Left lung (tissue), 4 donors: ENCODE measurements at regions not wholly inside any gene's neighbourhood (a gene's known extent, or its start where the extent isn't known, plus 50 kb on each side); places are given as distances from the start of the nearest gene placed in this dataset.
A peak's percentile ranks its signal among the peaks of the same experiment; 100 is the strongest.

Experiments used
- ATAC-seq: fragments of 200-7000 bp; cut with Tn5 transposase; one replicate; pipeline ENCODE4 v1.9.1; 2020; ENCODE audit warnings: moderate library complexity
- DNase-seq, 4 donors: peaks; one replicate each; pipeline ENCODE4 v3.0.0-alpha.2; 2013 to 2020
- H3K27ac ChIP-seq, 2 donors: fragments of 200-600 bp; sonication (generic) in 1 of 2; one replicate each; pipeline versions ENCODE4 v1.5.0 to v1.8.0; 2020 to 2021
- H3K27me3 ChIP-seq, 2 donors: fragments of 200-600 bp; sonication (generic) in 1 of 2; one replicate each; pipeline versions ENCODE4 v1.5.0 to v1.8.0; 2020 to 2021
- H3K36me3 ChIP-seq, 2 donors: fragments of 200-600 bp; sonication (generic) in 1 of 2; one replicate each; pipeline versions ENCODE4 v1.5.0 to v1.8.0; 2020 to 2021
- H3K4me1 ChIP-seq, 2 donors: fragments of 200-600 bp; one replicate each; pipeline ENCODE4 v1.8.0; 2021
- H3K4me3 ChIP-seq, 2 donors: fragments of 200-600 bp; sonication (generic) in 1 of 2; one replicate each; pipeline versions ENCODE4 v1.5.0 to v1.8.0; 2020 to 2021; ENCODE audit warnings: mild to moderate bottlenecking in 1 of 2
- H3K9me3 ChIP-seq, 2 donors: fragments of 200-600 bp; sonication (generic) in 1 of 2; one replicate each; pipeline versions ENCODE4 v1.5.0 to v1.8.0; 2020 to 2021
- CTCF ChIP-seq, 2 donors: fragments of 200-600 bp; sonication (generic) in 1 of 2; IDR thresholded peaks; one replicate each; pipeline versions ENCODE4 v1.5.0 to v1.8.0; 2021; ENCODE audit warnings: antibody characterized with exemption in 2 of 2
- intact Hi-C, 2 donors: fragments of 100-400 bp; cut with DNase I; formaldehyde crosslinking; loops; one replicate each; pipeline versions ENCODE4 v1.11.2 to v1.14.2; 2022
- donor health status: DM: no; HTN: yes; CAD: no.
- donor health status: DM: no; HTN: no; CAD: no.

- no peak for TF ChIP-seq CTCF (IDR thresholded peaks at IDR 0.05)
- intact Hi-C loops = no loop called here
- peaks cover 4 to 22% of the 10 kb centered on the region in 2 donors for H3K4me1 ChIP-seq
Observed at GRCh38 chr1:10940838-10941237, 71.6 kb upstream of the TARDBP start.

GRCh38 chr1:10941891-10942541 lies 70.4 kb upstream of the TARDBP start:
- TF ChIP-seq CTCF (IDR thresholded peaks at IDR 0.05) = peak; percentile 88 to 96
- no peaks in the 10 kb centered on the region for H3K9me3 ChIP-seq
- H3K4me1 ChIP-seq = peaks cover 4 to 22% of the 10 kb centered on the region in 2 donors
- peaks cover 0 to 22% of the 10 kb centered on the region in 2 donors for H3K27me3 ChIP-seq
- H3K27ac ChIP-seq = no peak overlapping the region
- DNase-seq (peak in 3 of 4 donors; percentile 76 to 83 (median 82)), ATAC-seq (peak; percentile 77)
- no peak overlapping the region for H3K4me3 ChIP-seq
- no peaks in the 10 kb centered on the region for H3K36me3 ChIP-seq
- intact Hi-C loops = no loop called here

More at GRCh38 chr1:10940838-10941237, 71.6 kb upstream of the TARDBP start:
- no peak overlapping the region for H3K4me3 ChIP-seq
- no peak overlapping the region for H3K27ac ChIP-seq
- H3K36me3 ChIP-seq = no peaks in the 10 kb centered on the region
- ATAC-seq (no peak), DNase-seq (peak in 1 of 4 donors; percentile 67)
- peaks cover 0 to 22% of the 10 kb centered on the region in 2 donors for H3K27me3 ChIP-seq
- H3K9me3 ChIP-seq = no peaks in the 10 kb centered on the region

- DNase-seq (peak in 1 of 4 donors; percentile 23), ATAC-seq (no peak)
- H3K9me3 ChIP-seq = no peaks in the 10 kb centered on the region
- intact Hi-C loops = no loop called here
- no peaks in the 10 kb centered on the region for H3K36me3 ChIP-seq
- H3K4me1 ChIP-seq = peaks cover 4 to 22% of the 10 kb centered on the region in 2 donors
- no peak for TF ChIP-seq CTCF (IDR thresholded peaks at IDR 0.05)
- no peak overlapping the region for H3K27ac ChIP-seq
- H3K4me3 ChIP-seq = no peak overlapping the region
- peaks cover 0 to 22% of the 10 kb centered on the region in 2 donors for H3K27me3 ChIP-seq
Observed at GRCh38 chr1:10942542-10942912, 69.9 kb upstream of the TARDBP start.

- peak in 1 of 4 donors; percentile 35 for DNase-seq
- peaks cover 4 to 22% of the 10 kb centered on the region in 2 donors for H3K4me1 ChIP-seq
- ATAC-seq = no peak
- peaks cover 0 to 22% of the 10 kb centered on the region in 2 donors for H3K27me3 ChIP-seq
- H3K36me3 ChIP-seq = no peaks in the 10 kb centered on the region
- no peaks in the 10 kb centered on the region for H3K9me3 ChIP-seq
- H3K4me3 ChIP-seq = no peak overlapping the region
- no peak for TF ChIP-seq CTCF (IDR thresholded peaks at IDR 0.05)
- H3K27ac ChIP-seq = no peak overlapping the region
- intact Hi-C loops = no loop called here
Observed at GRCh38 chr1:10943041-10943440, 69.4 kb upstream of the TARDBP start.

- DNase-seq (peak in 3 of 4 donors; percentile 59 to 71 (median 63)), ATAC-seq (peak; percentile 37)
- no peak overlapping the region for H3K27ac ChIP-seq
- H3K9me3 ChIP-seq = no peaks in the 10 kb centered on the region
- intact Hi-C loops = no loop called here
- peaks cover 0 to 22% of the 10 kb centered on the region in 2 donors for H3K27me3 ChIP-seq
- peaks cover 4 to 22% of the 10 kb centered on the region in 2 donors for H3K4me1 ChIP-seq
- no peaks in the 10 kb centered on the region for H3K36me3 ChIP-seq
- peak overlapping the region in 1 of 2 donors; percentile 15 for H3K4me3 ChIP-seq
- TF ChIP-seq CTCF (IDR thresholded peaks at IDR 0.05) = no peak
Observed at GRCh38 chr1:10943991-10944730, 68.3 kb upstream of the TARDBP start.
